GM18858 (cell line): ENCODE measurements at regions not wholly inside any gene's neighbourhood (a gene's known extent, or its start where the extent isn't known, plus 50 kb on each side); places are given as distances from the start of the nearest gene placed in this dataset.

Experiments used
- ATAC-seq: cut with Tn5 transposase; IDR thresholded peaks from one replicate; pipeline ENCODE4 v1.9.1; 2021; ENCODE audit not compliant: unreplicated experiment

- no peak for ATAC-seq
Observed at GRCh38 chr13:39856714-39857113, 201.3 kb downstream of the COG6 start.

GRCh38 chr13:39858794-39859193 is 203.3 kb downstream of the COG6 start:
- ATAC-seq = no peak

GRCh38 chr13:39859898-39860297 is 204.4 kb downstream of the COG6 start:
- ATAC-seq = no peak

GRCh38 chr13:39862900-39863299 is 207.4 kb downstream of the COG6 start:
- no peak for ATAC-seq

GRCh38 chr13:39864221-39864620 is 208.8 kb downstream of the COG6 start:
- no peak for ATAC-seq

GRCh38 chr13:39866722-39867121 is 211.3 kb downstream of the COG6 start:
- no peak for ATAC-seq

GRCh38 chr13:39867807-39868206 is 212.3 kb downstream of the COG6 start:
- ATAC-seq = no peak

- ATAC-seq = no peak
Observed at GRCh38 chr13:39870197-39870747, 214.8 kb downstream of the COG6 start.

GRCh38 chr13:39874331-39875053 is 219.0 kb downstream of the COG6 start:
- ATAC-seq = no peak

- ATAC-seq = no peak
Observed at GRCh38 chr13:39875111-39875987, 219.9 kb downstream of the COG6 start.

- no peak for ATAC-seq
Observed at GRCh38 chr13:39876258-39876657, 220.8 kb downstream of the COG6 start.

- no peak for ATAC-seq
Observed at GRCh38 chr13:39877134-39877533, 221.7 kb downstream of the COG6 start.

- ATAC-seq = no peak
Observed at GRCh38 chr13:39879286-39880035, 224.0 kb downstream of the COG6 start.

GRCh38 chr13:39881383-39881782 is 225.9 kb downstream of the COG6 start:
- no peak for ATAC-seq

- no peak for ATAC-seq
Observed at GRCh38 chr13:39881887-39882286, 226.4 kb downstream of the COG6 start.

- ATAC-seq = no peak
Observed at GRCh38 chr13:39884166-39884565, 228.7 kb downstream of the COG6 start.

- no peak for ATAC-seq
Observed at GRCh38 chr13:39886336-39886735, 230.9 kb downstream of the COG6 start.

- ATAC-seq = no peak
Observed at GRCh38 chr13:39887387-39887786, 231.9 kb downstream of the COG6 start.

- ATAC-seq = no peak
Observed at GRCh38 chr13:39888865-39889810, 233.7 kb downstream of the COG6 start.

- no peak for ATAC-seq
Observed at GRCh38 chr13:39890537-39890936, 235.1 kb downstream of the COG6 start.
